ENCODE measurements at regions not wholly inside any gene's neighbourhood (a gene's known extent, or its start where the extent isn't known, plus 50 kb on each side); places are given as distances from the start of the nearest gene placed in this dataset.

GRCh38 chr6:19690325-19691075 is 146.7 kb upstream of the ID4 start:
- TF ChIP-seq, protein P1, sequence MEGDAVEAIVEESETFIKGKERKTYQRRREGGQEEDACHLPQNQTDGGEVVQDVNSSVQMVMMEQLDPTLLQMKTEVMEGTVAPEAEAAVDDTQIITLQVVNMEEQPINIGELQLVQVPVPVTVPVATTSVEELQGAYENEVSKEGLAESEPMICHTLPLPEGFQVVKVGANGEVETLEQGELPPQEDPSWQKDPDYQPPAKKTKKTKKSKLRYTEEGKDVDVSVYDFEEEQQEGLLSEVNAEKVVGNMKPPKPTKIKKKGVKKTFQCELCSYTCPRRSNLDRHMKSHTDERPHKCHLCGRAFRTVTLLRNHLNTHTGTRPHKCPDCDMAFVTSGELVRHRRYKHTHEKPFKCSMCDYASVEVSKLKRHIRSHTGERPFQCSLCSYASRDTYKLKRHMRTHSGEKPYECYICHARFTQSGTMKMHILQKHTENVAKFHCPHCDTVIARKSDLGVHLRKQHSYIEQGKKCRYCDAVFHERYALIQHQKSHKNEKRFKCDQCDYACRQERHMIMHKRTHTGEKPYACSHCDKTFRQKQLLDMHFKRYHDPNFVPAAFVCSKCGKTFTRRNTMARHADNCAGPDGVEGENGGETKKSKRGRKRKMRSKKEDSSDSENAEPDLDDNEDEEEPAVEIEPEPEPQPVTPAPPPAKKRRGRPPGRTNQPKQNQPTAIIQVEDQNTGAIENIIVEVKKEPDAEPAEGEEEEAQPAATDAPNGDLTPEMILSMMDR (IDR thresholded peaks at IDR 0.05): no peak
- TF ChIP-seq ZFX (IDR thresholded peaks at IDR 0.05; ENCODE audit: borderline replicate concordance): no peak
- no peak overlapping the region for H3K27ac ChIP-seq

- no peak overlapping the region for H3K27ac ChIP-seq
These were observed 145.6 kb upstream of the ID4 start for GRCh38 chr6:19691465-19692167.

DNA sequence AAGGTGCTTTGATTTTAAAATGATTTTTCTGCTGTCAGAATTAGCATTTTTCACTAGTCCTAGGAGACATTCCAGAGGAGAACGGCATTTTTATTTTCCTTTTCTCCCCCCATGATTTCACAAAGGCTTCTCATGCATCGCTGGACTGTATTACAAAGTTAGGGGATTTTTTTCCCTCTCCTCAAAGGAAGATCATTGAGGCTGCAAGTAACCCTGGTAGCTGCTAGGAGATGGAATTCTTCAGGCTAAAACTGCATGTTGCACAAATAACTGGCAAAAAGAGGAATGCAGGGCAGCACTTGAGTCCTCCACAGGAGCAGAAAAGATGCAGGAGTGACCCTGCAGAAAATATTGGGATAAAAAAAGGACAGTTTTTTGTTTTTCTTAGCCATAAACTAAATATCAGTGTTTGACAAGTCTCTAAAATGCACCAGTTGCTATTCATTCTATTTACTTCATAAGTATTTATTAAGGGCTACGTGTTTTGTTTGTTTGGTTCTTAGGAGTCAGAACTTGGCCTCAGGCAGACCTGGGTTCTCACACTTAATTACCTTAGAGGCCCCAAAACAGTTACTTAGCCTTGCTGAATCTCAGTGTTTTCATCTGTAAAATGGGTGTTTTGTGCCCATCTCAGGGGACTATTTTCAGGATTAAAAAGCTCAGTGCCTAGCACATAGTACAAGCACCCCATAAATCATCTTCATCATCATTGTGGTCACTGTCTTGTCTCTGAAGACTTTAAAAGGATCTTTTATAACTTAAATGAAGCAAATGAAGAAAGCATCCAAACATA is 144.5 kb upstream of the ID4 start:
- TF ChIP-seq, protein P1 (IDR thresholded peaks at IDR 0.05): no peak
- TF ChIP-seq ZFX (IDR thresholded peaks at IDR 0.05; ENCODE audit: borderline replicate concordance): no peak
- no peak overlapping the region for H3K27ac ChIP-seq

More at GRCh38 chr6:19691465-19692167, 145.6 kb upstream of the ID4 start:
- no peak for TF ChIP-seq ZFX (IDR thresholded peaks at IDR 0.05; ENCODE audit: borderline replicate concordance)
- TF ChIP-seq, protein P1 (IDR thresholded peaks at IDR 0.05): no peak

- no peak for TF ChIP-seq ZFX (IDR thresholded peaks at IDR 0.05; ENCODE audit: borderline replicate concordance)
- TF ChIP-seq, protein P1 (IDR thresholded peaks at IDR 0.05): no peak
- no peak overlapping the region for H3K27ac ChIP-seq
These were observed 142.5 kb upstream of the ID4 start for GRCh38 chr6:19694697-19695096.

DNA sequence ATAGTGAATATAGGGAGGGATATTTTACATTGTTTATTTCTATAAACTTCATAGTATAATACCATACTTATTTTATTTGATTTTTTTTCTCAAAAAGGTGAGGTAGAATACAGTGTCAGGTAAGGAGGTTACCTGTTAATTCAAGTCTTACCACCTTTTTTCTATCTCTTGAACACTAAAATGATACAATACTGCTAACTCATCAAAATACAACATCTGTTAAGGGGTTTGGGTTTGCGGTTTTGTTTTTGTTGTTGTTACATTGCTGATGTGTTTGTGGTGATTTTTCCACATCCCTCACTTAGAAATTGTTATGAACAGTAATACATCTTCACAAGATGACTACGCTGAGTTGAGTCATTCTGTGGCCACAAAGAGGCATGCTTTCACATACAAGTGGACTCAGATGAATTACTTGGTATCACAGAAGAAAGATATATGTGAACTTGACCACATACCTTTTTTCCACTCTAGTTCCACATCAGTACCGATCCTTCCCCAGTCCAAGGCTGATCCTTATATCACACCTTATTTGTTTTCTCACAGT is 139.4 kb upstream of the ID4 start:
- TF ChIP-seq, protein P1 (IDR thresholded peaks at IDR 0.05): no peak
- no peak for TF ChIP-seq ZFX (IDR thresholded peaks at IDR 0.05; ENCODE audit: borderline replicate concordance)
- H3K27ac ChIP-seq: no peak overlapping the region

- no peak overlapping the region for H3K27ac ChIP-seq
- no peak for TF ChIP-seq ZFX (IDR thresholded peaks at IDR 0.05; ENCODE audit: borderline replicate concordance)
- TF ChIP-seq, protein P1 (IDR thresholded peaks at IDR 0.05): no peak
These were observed 137.2 kb upstream of the ID4 start for GRCh38 chr6:19699932-19700331.
